ENCODE measurements at regions not wholly inside any gene's neighbourhood (a gene's known extent, or its start where the extent isn't known, plus 50 kb on each side); places are given as distances from the start of the nearest gene placed in this dataset.

DNA sequence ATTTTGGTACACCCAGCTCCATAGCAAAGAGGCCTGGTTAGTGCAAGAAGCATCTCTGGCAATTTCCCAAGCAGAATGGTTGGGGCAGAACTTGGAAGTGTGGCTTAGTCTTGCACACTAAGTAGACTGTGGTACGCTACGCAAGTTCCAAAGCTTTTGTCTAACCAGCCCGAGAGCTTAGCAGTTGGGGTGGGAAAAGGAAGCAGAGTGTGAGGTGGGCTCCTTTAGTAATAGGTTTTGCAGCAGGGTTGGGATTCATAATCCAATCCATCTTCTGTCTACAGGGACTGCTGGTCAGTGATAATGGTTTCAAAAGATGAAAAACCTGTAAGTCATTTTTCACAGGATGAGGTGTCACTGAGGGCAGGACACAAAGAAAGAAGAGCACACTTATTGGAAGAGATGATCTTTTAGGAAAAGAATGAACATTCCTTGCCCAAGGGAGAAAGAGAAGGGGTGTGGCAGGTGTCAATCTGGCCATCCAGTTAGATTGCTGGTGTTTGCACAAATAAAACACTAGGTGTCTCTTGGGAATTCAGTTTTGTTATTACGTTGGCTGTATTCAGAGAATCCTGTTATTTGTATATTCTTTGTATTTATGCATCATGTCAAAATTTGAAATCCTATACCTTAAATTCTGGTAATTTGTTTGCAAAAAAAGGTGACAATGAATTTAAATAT is 244.3 kb downstream of the GPAT3 start:
- Mint-ChIP-seq H3K9me3 (no peaks in the 10 kb centered on the region), H3K4me1 (peaks cover 7% of the 10 kb centered on the region), H3K27me3 (ENCODE audit: low read depth, poor library complexity) (peaks cover 12% of the 10 kb centered on the region), H3K27ac (no peak overlapping the region), H3K36me3 (ENCODE audit: low read depth) (no peaks in the 10 kb centered on the region), H3K4me3 (no peak overlapping the region)
- DNase-seq, result no peak
- TF ChIP-seq, protein P1, sequence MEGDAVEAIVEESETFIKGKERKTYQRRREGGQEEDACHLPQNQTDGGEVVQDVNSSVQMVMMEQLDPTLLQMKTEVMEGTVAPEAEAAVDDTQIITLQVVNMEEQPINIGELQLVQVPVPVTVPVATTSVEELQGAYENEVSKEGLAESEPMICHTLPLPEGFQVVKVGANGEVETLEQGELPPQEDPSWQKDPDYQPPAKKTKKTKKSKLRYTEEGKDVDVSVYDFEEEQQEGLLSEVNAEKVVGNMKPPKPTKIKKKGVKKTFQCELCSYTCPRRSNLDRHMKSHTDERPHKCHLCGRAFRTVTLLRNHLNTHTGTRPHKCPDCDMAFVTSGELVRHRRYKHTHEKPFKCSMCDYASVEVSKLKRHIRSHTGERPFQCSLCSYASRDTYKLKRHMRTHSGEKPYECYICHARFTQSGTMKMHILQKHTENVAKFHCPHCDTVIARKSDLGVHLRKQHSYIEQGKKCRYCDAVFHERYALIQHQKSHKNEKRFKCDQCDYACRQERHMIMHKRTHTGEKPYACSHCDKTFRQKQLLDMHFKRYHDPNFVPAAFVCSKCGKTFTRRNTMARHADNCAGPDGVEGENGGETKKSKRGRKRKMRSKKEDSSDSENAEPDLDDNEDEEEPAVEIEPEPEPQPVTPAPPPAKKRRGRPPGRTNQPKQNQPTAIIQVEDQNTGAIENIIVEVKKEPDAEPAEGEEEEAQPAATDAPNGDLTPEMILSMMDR (IDR thresholded peaks at IDR 0.05), result no peak

DNA sequence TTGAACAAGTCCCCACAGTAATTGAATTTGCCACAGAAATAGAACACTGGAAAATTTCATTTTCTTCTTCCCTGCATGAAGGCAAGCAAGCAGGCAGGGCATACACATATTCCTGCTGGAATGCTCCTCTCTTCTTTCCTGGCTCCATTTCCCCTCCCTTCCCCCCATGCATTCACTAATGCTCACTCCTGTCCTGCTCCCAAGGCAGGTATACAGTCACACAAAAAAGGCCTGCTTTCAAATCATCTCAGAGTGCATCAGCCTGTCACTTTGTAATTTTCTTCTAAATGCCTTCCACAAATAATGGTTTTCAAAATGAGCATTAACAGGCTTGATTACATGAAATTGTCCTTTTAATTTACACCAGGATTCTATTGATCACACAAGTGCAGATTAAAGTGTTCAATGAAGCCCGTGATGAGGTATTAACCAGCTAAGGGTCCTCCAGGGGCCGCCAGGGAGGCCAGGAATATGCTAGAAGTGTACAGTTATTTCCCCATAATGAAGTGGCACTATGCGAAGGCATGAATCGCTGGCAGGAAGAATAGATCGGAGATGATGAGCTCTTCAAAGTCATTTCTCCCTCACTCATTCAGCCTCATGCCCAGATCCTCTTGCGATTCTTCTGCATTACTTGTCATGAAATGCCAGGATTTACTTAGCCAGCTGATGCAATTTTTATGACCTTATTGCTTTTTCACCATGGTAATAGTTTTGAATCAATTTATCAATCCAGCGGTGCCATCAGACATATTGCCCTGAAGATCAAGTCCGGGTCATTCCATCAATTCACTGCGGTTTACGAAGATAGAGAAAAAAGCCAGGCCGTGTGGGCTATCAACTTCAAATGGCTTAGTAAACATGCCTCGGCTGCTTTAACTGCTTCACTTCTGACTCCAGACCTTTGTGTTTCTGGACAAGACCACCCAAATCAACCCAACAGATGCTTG is 243.5 kb downstream of the GPAT3 start:
- TF ChIP-seq, protein P1 (IDR thresholded peaks at IDR 0.05), result no peak
- DNase-seq, result no peak
- H3K9me3 Mint-ChIP-seq, result no peaks in the 10 kb centered on the region
- peaks cover 7% of the 10 kb centered on the region for H3K4me1 Mint-ChIP-seq
- no peak overlapping the region for H3K4me3 Mint-ChIP-seq
- peaks cover 9% of the 10 kb centered on the region for H3K27me3 Mint-ChIP-seq (ENCODE audit: low read depth, poor library complexity)
- no peak overlapping the region for H3K27ac Mint-ChIP-seq
- H3K36me3 Mint-ChIP-seq (ENCODE audit: low read depth), result no peaks in the 10 kb centered on the region

DNA sequence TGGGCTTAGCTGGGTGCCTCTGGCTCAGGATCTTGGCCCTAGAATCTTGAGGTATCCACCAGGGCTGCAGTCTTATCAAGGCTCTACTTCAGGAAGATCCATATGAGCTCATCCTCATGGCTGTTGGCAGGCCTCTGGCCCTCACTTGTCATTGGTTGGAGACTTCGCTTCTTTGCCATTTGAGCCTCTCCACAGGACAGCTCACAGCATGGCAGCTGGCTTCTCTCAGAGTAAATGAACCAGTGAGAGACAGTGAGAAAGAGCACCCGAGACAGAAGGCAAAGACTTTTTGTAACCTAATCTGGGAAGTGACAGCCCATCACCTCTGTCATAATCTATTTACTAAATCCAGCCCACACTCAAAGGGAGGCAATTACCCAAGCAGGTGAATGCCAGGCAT is 236.8 kb downstream of the GPAT3 start:
- TF ChIP-seq, protein P1 (IDR thresholded peaks at IDR 0.05), result no peak
- H3K36me3 Mint-ChIP-seq (ENCODE audit: low read depth), result no peaks in the 10 kb centered on the region
- no peak for DNase-seq

GRCh38 chr4:83771113-83771705 is 235.3 kb downstream of the GPAT3 start:
- Mint-ChIP-seq H3K4me3 (no peak overlapping the region), H3K27ac (no peak overlapping the region), H3K9me3 (no peaks in the 10 kb centered on the region), H3K36me3 (ENCODE audit: low read depth) (no peaks in the 10 kb centered on the region), H3K27me3 (ENCODE audit: low read depth, poor library complexity) (peaks cover 18% of the 10 kb centered on the region), H3K4me1 (peaks cover 5% of the 10 kb centered on the region)
- TF ChIP-seq, protein P1 (IDR thresholded peaks at IDR 0.05), result peak; percentile 73
- peak; percentile 48 for DNase-seq

More for the DNA sequence above, 236.8 kb downstream of the GPAT3 start:
- H3K27ac Mint-ChIP-seq, result no peak overlapping the region
- no peaks in the 10 kb centered on the region for H3K9me3 Mint-ChIP-seq
- no peak overlapping the region for H3K4me3 Mint-ChIP-seq
- H3K4me1 Mint-ChIP-seq, result peaks cover 5% of the 10 kb centered on the region
- peaks cover 18% of the 10 kb centered on the region for H3K27me3 Mint-ChIP-seq (ENCODE audit: low read depth, poor library complexity)

GRCh38 chr4:83768146-83768545 is 232.2 kb downstream of the GPAT3 start:
- H3K4me3 Mint-ChIP-seq, result no peak overlapping the region
- no peak for DNase-seq
- no peaks in the 10 kb centered on the region for H3K36me3 Mint-ChIP-seq (ENCODE audit: low read depth)
- H3K27ac Mint-ChIP-seq, result no peak overlapping the region
- TF ChIP-seq, protein P1 (IDR thresholded peaks at IDR 0.05), result no peak
- H3K4me1 Mint-ChIP-seq, result peaks cover 5% of the 10 kb centered on the region
- H3K27me3 Mint-ChIP-seq (ENCODE audit: low read depth, poor library complexity), result peaks cover 15% of the 10 kb centered on the region
- H3K9me3 Mint-ChIP-seq, result no peaks in the 10 kb centered on the region
